ENCODE measurements at regions not wholly inside any gene's neighbourhood (a gene's known extent, or its start where the extent isn't known, plus 50 kb on each side); places are given as distances from the start of the nearest gene placed in this dataset.
"Not testable (repeated sequence)": the region's sequence is repeated elsewhere in the genome, so short reads cannot be mapped to it uniquely, and the experiment has no call there.

- not testable (repeated sequence) for H3K27ac ChIP-seq (ENCODE audit: low read depth, low read length); H3K4me1 ChIP-seq (ENCODE audit: control insufficient read depth in 5 of 5, insufficient read depth in 5 of 5, low read length in 5 of 5); H3K9me3 ChIP-seq (ENCODE audit: control insufficient read depth in 5 of 5, low read length in 5 of 5); H3K9ac ChIP-seq (ENCODE audit: low read length in 5 of 5); H3K27me3 ChIP-seq (ENCODE audit: control insufficient read depth in 5 of 5, insufficient read depth in 4 of 5, low read length in 5 of 5); H3K4me3 ChIP-seq (ENCODE audit: low read depth in 1 of 5, low read length in 5 of 5); H3K36me3 ChIP-seq (ENCODE audit: control insufficient read depth in 5 of 5, insufficient read depth in 5 of 5, low read length in 5 of 5)
These were observed 148.0 kb downstream of the CDH26 start for GRCh38 chr20:60106186-60106585.

DNA sequence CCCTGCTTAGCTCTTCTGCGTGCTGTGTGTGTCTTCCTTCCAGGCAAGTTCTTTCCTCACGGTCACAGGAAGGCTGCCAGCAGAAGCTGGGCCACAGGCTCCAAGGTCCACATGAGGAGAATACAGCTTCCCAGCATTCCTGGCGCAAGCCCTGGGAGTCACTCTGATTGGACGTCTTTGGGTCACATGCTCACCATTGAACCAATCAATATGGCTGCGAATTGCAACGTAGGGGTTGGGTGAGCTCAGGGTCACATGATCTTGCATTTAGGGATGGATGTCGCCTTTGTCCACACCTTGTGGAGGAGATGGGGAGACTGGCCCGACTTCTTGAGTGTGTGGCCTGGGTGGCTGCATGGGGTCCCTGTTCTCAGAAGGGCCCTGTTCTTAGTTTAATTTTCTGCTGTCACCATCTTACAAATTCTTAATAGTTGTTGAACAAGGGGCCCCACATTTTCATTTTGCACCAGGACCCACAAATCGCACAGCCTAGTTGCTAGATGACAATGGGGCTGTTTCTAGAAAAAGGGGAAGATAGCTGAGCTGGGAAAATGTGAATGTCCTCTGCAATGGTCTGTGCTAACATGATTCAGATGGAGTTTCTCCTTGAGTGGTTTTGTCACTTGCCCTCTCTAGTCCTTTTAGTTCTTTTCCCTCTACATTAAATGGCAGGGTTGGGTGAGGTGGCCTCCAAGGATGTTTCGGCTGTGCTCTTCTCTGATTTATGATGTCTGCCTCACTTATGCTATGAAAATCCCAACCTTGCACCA, 149.6 kb downstream of the CDH26 start:
- Histone ChIP-seq H3K36me3 (ENCODE audit: control insufficient read depth in 5 of 5, insufficient read depth in 5 of 5, low read length in 5 of 5) (no peaks in the 10 kb centered on the region), H3K9me3 (ENCODE audit: control insufficient read depth in 5 of 5, low read length in 5 of 5) (no peaks in the 10 kb centered on the region), H3K27me3 (ENCODE audit: control insufficient read depth in 5 of 5, insufficient read depth in 4 of 5, low read length in 5 of 5) (no peaks in the 10 kb centered on the region), H3K27ac (ENCODE audit: low read depth, low read length) (no peak overlapping the region), H3K9ac (ENCODE audit: low read length in 5 of 5) (no peak overlapping the region), H3K4me3 (ENCODE audit: low read depth in 1 of 5, low read length in 5 of 5) (no peak overlapping the region), H3K4me1 (ENCODE audit: control insufficient read depth in 5 of 5, insufficient read depth in 5 of 5, low read length in 5 of 5) (no peaks in the 10 kb centered on the region)

DNA sequence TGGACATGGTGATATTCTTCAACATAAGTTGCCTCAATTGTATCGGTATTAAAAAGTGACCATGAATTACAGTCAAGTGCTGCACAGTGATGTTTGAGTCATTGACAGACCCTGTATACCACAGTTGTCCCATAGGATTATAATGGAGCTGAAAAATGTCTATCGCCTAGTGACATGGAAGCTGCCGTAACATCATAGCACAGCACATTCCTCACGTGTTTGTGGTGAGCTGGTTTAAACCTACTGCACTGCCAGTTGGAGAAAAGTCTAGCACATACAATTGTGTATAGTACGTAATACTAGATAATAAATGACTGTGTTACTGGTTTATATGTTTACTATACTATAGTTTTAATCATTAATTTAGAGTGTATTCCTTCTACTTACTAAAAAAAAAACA, 150.2 kb downstream of the CDH26 start:
- no peak overlapping the region for H3K9ac ChIP-seq (ENCODE audit: low read length in 5 of 5)
- no peak overlapping the region for H3K27ac ChIP-seq (ENCODE audit: low read depth, low read length)
- no peaks in the 10 kb centered on the region for H3K27me3 ChIP-seq (ENCODE audit: control insufficient read depth in 5 of 5, insufficient read depth in 4 of 5, low read length in 5 of 5)
- no peaks in the 10 kb centered on the region for H3K36me3 ChIP-seq (ENCODE audit: control insufficient read depth in 5 of 5, insufficient read depth in 5 of 5, low read length in 5 of 5)
- H3K4me3 ChIP-seq (ENCODE audit: low read depth in 1 of 5, low read length in 5 of 5): no peak overlapping the region
- no peaks in the 10 kb centered on the region for H3K4me1 ChIP-seq (ENCODE audit: control insufficient read depth in 5 of 5, insufficient read depth in 5 of 5, low read length in 5 of 5)
- no peaks in the 10 kb centered on the region for H3K9me3 ChIP-seq (ENCODE audit: control insufficient read depth in 5 of 5, low read length in 5 of 5)

GRCh38 chr20:60113024-60113724, 155.0 kb downstream of the CDH26 start:
- Histone ChIP-seq H3K27me3 (ENCODE audit: control insufficient read depth in 5 of 5, insufficient read depth in 4 of 5, low read length in 5 of 5) (no peaks in the 10 kb centered on the region), H3K9me3 (ENCODE audit: control insufficient read depth in 5 of 5, low read length in 5 of 5) (no peaks in the 10 kb centered on the region), H3K9ac (ENCODE audit: low read length in 5 of 5) (no peak overlapping the region), H3K4me3 (ENCODE audit: low read depth in 1 of 5, low read length in 5 of 5) (no peak overlapping the region), H3K4me1 (ENCODE audit: control insufficient read depth in 5 of 5, insufficient read depth in 5 of 5, low read length in 5 of 5) (peaks cover 0 to 14% (median 0%) of the 10 kb centered on the region in 5 donors), H3K27ac (ENCODE audit: low read depth, low read length) (no peak overlapping the region), H3K36me3 (ENCODE audit: control insufficient read depth in 5 of 5, insufficient read depth in 5 of 5, low read length in 5 of 5) (no peaks in the 10 kb centered on the region)

GRCh38 chr20:60113771-60114170, 155.5 kb downstream of the CDH26 start:
- Histone ChIP-seq H3K27me3 (ENCODE audit: control insufficient read depth in 5 of 5, insufficient read depth in 4 of 5, low read length in 5 of 5) (no peaks in the 10 kb centered on the region), H3K27ac (ENCODE audit: low read depth, low read length) (no peak overlapping the region), H3K4me3 (ENCODE audit: low read depth in 1 of 5, low read length in 5 of 5) (no peak overlapping the region), H3K9ac (ENCODE audit: low read length in 5 of 5) (no peak overlapping the region), H3K4me1 (ENCODE audit: control insufficient read depth in 5 of 5, insufficient read depth in 5 of 5, low read length in 5 of 5) (peaks cover 0 to 14% (median 0%) of the 10 kb centered on the region in 5 donors), H3K9me3 (ENCODE audit: control insufficient read depth in 5 of 5, low read length in 5 of 5) (no peaks in the 10 kb centered on the region), H3K36me3 (ENCODE audit: control insufficient read depth in 5 of 5, insufficient read depth in 5 of 5, low read length in 5 of 5) (no peaks in the 10 kb centered on the region)

GRCh38 chr20:60115451-60115850, 157.2 kb downstream of the CDH26 start:
- Histone ChIP-seq H3K9ac (ENCODE audit: low read length in 5 of 5) (no peak overlapping the region), H3K9me3 (ENCODE audit: control insufficient read depth in 5 of 5, low read length in 5 of 5) (no peaks in the 10 kb centered on the region), H3K27ac (ENCODE audit: low read depth, low read length) (no peak overlapping the region), H3K4me3 (ENCODE audit: low read depth in 1 of 5, low read length in 5 of 5) (no peak overlapping the region), H3K36me3 (ENCODE audit: control insufficient read depth in 5 of 5, insufficient read depth in 5 of 5, low read length in 5 of 5) (no peaks in the 10 kb centered on the region), H3K27me3 (ENCODE audit: control insufficient read depth in 5 of 5, insufficient read depth in 4 of 5, low read length in 5 of 5) (no peaks in the 10 kb centered on the region), H3K4me1 (ENCODE audit: control insufficient read depth in 5 of 5, insufficient read depth in 5 of 5, low read length in 5 of 5) (peaks cover 0 to 14% (median 0%) of the 10 kb centered on the region in 5 donors)

- Histone ChIP-seq H3K36me3 (ENCODE audit: control insufficient read depth in 5 of 5, insufficient read depth in 5 of 5, low read length in 5 of 5) (no peaks in the 10 kb centered on the region), H3K4me3 (ENCODE audit: low read depth in 1 of 5, low read length in 5 of 5) (no peak overlapping the region), H3K27ac (ENCODE audit: low read depth, low read length) (no peak overlapping the region), H3K27me3 (ENCODE audit: control insufficient read depth in 5 of 5, insufficient read depth in 4 of 5, low read length in 5 of 5) (no peaks in the 10 kb centered on the region), H3K9me3 (ENCODE audit: control insufficient read depth in 5 of 5, low read length in 5 of 5) (no peaks in the 10 kb centered on the region), H3K4me1 (ENCODE audit: control insufficient read depth in 5 of 5, insufficient read depth in 5 of 5, low read length in 5 of 5) (peaks cover 0 to 14% (median 0%) of the 10 kb centered on the region in 5 donors), H3K9ac (ENCODE audit: low read length in 5 of 5) (no peak overlapping the region)
These were observed 158.1 kb downstream of the CDH26 start for GRCh38 chr20:60116128-60116909.

- Histone ChIP-seq H3K36me3 (ENCODE audit: control insufficient read depth in 5 of 5, insufficient read depth in 5 of 5, low read length in 5 of 5) (no peaks in the 10 kb centered on the region), H3K4me1 (ENCODE audit: control insufficient read depth in 5 of 5, insufficient read depth in 5 of 5, low read length in 5 of 5) (peaks cover 0 to 14% (median 0%) of the 10 kb centered on the region in 5 donors), H3K9me3 (ENCODE audit: control insufficient read depth in 5 of 5, low read length in 5 of 5) (no peaks in the 10 kb centered on the region), H3K4me3 (ENCODE audit: low read depth in 1 of 5, low read length in 5 of 5) (peak overlapping the region in 1 of 5 donors; percentile 12), H3K9ac (ENCODE audit: low read length in 5 of 5) (no peak overlapping the region), H3K27ac (ENCODE audit: low read depth, low read length) (no peak overlapping the region), H3K27me3 (ENCODE audit: control insufficient read depth in 5 of 5, insufficient read depth in 4 of 5, low read length in 5 of 5) (peaks cover 0 to 2% (median 0%) of the 10 kb centered on the region in 5 donors)
These were observed 158.8 kb downstream of the CDH26 start for GRCh38 chr20:60117065-60117464.

GRCh38 chr20:60121903-60122302, 163.7 kb downstream of the CDH26 start:
- no peaks in the 10 kb centered on the region for H3K36me3 ChIP-seq (ENCODE audit: control insufficient read depth in 5 of 5, insufficient read depth in 5 of 5, low read length in 5 of 5)
- H3K4me3 ChIP-seq (ENCODE audit: low read depth in 1 of 5, low read length in 5 of 5): no peak overlapping the region
- peaks cover 0 to 4% (median 0%) of the 10 kb centered on the region in 5 donors for H3K4me1 ChIP-seq (ENCODE audit: control insufficient read depth in 5 of 5, insufficient read depth in 5 of 5, low read length in 5 of 5)
- no peaks in the 10 kb centered on the region for H3K9me3 ChIP-seq (ENCODE audit: control insufficient read depth in 5 of 5, low read length in 5 of 5)
- H3K27me3 ChIP-seq (ENCODE audit: control insufficient read depth in 5 of 5, insufficient read depth in 4 of 5, low read length in 5 of 5): peaks cover 0 to 7% (median 4%) of the 10 kb centered on the region in 5 donors
- no peak overlapping the region for H3K9ac ChIP-seq (ENCODE audit: low read length in 5 of 5)
- H3K27ac ChIP-seq (ENCODE audit: low read depth, low read length): no peak overlapping the region

GRCh38 chr20:60122671-60123070, 164.4 kb downstream of the CDH26 start:
- no peak overlapping the region for H3K4me3 ChIP-seq (ENCODE audit: low read depth in 1 of 5, low read length in 5 of 5)
- H3K9ac ChIP-seq (ENCODE audit: low read length in 5 of 5): no peak overlapping the region
- H3K36me3 ChIP-seq (ENCODE audit: control insufficient read depth in 5 of 5, insufficient read depth in 5 of 5, low read length in 5 of 5): no peaks in the 10 kb centered on the region
- peaks cover 0 to 8% (median 4%) of the 10 kb centered on the region in 5 donors for H3K27me3 ChIP-seq (ENCODE audit: control insufficient read depth in 5 of 5, insufficient read depth in 4 of 5, low read length in 5 of 5)
- H3K4me1 ChIP-seq (ENCODE audit: control insufficient read depth in 5 of 5, insufficient read depth in 5 of 5, low read length in 5 of 5): no peaks in the 10 kb centered on the region
- no peaks in the 10 kb centered on the region for H3K9me3 ChIP-seq (ENCODE audit: control insufficient read depth in 5 of 5, low read length in 5 of 5)
- H3K27ac ChIP-seq (ENCODE audit: low read depth, low read length): no peak overlapping the region
